GM18517 (cell line): ENCODE measurements at regions not wholly inside any gene's neighbourhood (a gene's known extent, or its start where the extent isn't known, plus 50 kb on each side); places are given as distances from the start of the nearest gene placed in this dataset.

Source experiments
- ATAC-seq: cut with Tn5 transposase; IDR thresholded peaks from one replicate; pipeline ENCODE4 v1.9.1; 2021; ENCODE audit warnings: mild to moderate bottlenecking, moderate library complexity; ENCODE audit not compliant: unreplicated experiment

- no peak for ATAC-seq
Measured at GRCh38 chr5:3734632-3735031, 139.0 kb downstream of the IRX1 start.

GRCh38 chr5:3736466-3736865 lies 140.8 kb downstream of the IRX1 start:
- ATAC-seq = no peak

GRCh38 chr5:3736926-3737325 lies 141.3 kb downstream of the IRX1 start:
- no peak for ATAC-seq

- ATAC-seq = no peak
Measured at GRCh38 chr5:3738919-3739318, 143.3 kb downstream of the IRX1 start.

GRCh38 chr5:3740546-3741373 lies 145.1 kb downstream of the IRX1 start:
- ATAC-seq = no peak

- no peak for ATAC-seq
Measured at GRCh38 chr5:3741374-3741770, 145.7 kb downstream of the IRX1 start.

GRCh38 chr5:3742750-3743149 lies 147.1 kb downstream of the IRX1 start:
- no peak for ATAC-seq

GRCh38 chr5:3751846-3752245 lies 156.2 kb downstream of the IRX1 start:
- ATAC-seq = no peak

- ATAC-seq = no peak
Measured at GRCh38 chr5:3778000-3778550, 182.4 kb downstream of the IRX1 start.

GRCh38 chr5:3778945-3779344 lies 183.3 kb downstream of the IRX1 start:
- ATAC-seq = no peak

- no peak for ATAC-seq
Measured at GRCh38 chr5:3780278-3780677, 184.6 kb downstream of the IRX1 start.

- no peak for ATAC-seq
Measured at GRCh38 chr5:3780907-3781306, 185.3 kb downstream of the IRX1 start.

GRCh38 chr5:3784854-3785253 lies 189.2 kb downstream of the IRX1 start:
- no peak for ATAC-seq

GRCh38 chr5:3786165-3786564 lies 190.5 kb downstream of the IRX1 start:
- no peak for ATAC-seq

GRCh38 chr5:3786891-3787430 lies 191.3 kb downstream of the IRX1 start:
- ATAC-seq = no peak

GRCh38 chr5:3787604-3788003 lies 192.0 kb downstream of the IRX1 start:
- no peak for ATAC-seq

- ATAC-seq = no peak
Measured at GRCh38 chr5:3789519-3790193, 194.0 kb downstream of the IRX1 start.

GRCh38 chr5:3793162-3793561 lies 197.5 kb downstream of the IRX1 start:
- ATAC-seq = no peak

GRCh38 chr5:3794611-3795010 lies 199.0 kb downstream of the IRX1 start:
- ATAC-seq = no peak

GRCh38 chr5:3796736-3797135 lies 201.1 kb downstream of the IRX1 start:
- ATAC-seq = no peak

- no peak for ATAC-seq
Measured at GRCh38 chr5:3801967-3802366, 206.3 kb downstream of the IRX1 start.

GRCh38 chr5:3809455-3809854 lies 213.8 kb downstream of the IRX1 start:
- no peak for ATAC-seq
